NCI-H1105 treated with DMSO at 0.1 percent for 48 hours (cell line): ENCODE measurements at regions not wholly inside any gene's neighbourhood (a gene's known extent, or its start where the extent isn't known, plus 50 kb on each side); places are given as distances from the start of the nearest gene placed in this dataset.

Source experiments
- DNase-seq: peaks from one replicate; lab custom pipeline; 2025; lab: John Stamatoyannopoulos, UW

DNA sequence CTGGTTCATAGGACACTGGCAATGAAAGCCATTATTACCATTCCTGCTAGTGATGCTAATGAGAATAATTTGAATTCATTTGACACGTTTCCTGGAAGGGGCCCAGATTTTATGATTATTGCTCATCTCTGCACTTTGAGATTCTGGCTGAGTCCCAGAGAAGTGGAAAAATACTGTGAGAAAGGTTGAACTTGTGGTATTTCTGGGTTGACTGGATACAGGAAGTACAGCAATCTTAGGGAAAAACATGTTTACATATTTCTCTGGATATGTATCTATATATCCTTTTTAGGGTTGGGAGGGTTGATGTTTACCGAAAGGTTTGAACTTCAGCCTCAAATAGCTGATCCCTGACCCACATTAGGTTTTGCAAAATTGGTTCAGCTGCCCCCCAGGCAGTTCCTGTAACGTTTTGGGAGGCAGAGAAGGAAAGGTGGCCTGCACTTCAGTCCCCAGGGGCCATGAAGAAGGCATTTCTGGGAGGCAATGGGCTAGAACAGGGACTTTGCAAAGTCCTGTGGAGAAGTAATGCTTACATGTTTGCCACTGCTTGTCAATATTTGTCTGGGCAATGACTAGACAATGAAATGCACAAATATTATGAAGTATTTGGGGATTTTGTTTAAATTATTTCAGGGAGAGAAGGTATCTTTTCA lies 253.7 kb upstream of the PITRM1 start:
- DNase-seq: no peak

DNA sequence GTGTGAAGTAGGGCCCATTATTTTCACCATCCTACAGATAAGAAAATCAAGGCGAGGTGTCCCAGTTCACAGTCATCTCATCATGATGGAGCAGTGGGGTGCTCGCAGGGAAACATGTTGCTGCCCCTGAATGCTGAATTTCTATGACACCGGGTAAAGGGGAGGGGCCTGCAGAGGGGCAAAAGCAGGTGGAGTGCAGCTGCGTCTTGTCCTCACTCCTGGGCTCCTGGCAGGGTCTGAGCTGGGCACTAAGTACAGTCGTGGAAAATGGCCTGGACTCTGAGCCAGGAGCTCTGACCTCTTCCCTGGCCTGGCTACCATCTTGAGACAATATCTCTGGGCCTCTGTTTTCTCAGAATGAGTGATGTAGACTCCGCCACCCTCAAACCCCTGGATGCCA lies 253.1 kb upstream of the PITRM1 start:
- DNase-seq: no peak

DNA sequence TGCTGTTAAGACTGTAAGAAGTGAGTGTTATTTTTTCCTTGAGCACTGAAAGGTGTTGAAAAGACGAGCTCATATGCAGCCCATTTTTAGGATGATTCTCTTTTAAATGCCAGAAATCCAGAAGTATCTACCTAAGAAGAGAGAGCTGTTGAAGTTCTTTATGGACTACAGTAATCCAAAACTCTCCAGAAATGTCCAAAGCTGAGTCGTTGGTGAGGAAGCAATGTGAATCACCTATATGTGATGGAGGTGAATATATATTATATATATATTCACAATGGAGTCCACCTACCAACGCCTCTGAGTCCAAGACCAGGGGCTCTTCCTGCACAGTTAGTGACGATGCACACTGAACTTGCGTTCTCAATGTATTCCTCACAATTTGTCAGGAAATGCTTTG lies 252.7 kb upstream of the PITRM1 start:
- DNase-seq: no peak

DNA sequence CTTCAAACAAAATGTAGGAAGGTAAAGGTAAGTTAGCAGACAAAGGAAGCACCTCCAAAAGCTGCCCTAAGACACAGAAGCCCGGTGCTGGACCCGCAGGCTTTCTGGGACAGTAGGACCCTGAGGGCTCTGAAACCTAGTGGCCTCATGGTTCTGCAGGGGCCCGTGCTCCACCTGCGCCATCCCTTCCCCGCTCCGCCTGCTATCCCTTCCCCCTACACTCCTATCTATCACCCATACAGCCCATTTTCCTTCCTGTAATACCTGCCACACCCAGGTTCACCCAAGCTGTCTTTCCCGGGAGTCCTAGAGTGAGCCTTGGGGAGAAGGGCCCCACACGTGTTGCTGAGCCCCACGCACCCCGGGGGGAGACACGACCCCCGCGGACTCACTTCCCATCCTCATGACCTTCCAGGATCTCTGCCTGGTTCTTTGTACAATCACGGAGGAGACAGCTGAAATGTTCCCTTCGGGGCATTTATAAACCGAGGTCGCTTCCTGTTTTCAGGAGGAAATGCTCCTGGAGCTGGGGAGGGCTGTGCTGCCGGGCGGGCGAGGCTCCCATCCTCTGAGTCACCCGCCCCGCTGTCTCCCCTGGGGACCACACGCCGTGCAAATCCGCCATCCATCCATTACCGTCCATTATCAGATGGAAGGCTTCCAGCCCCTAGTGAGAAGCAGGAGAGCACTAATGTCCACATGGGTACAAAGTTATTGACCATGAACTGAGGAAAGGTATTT lies 251.7 kb upstream of the PITRM1 start:
- DNase-seq: no peak

DNA sequence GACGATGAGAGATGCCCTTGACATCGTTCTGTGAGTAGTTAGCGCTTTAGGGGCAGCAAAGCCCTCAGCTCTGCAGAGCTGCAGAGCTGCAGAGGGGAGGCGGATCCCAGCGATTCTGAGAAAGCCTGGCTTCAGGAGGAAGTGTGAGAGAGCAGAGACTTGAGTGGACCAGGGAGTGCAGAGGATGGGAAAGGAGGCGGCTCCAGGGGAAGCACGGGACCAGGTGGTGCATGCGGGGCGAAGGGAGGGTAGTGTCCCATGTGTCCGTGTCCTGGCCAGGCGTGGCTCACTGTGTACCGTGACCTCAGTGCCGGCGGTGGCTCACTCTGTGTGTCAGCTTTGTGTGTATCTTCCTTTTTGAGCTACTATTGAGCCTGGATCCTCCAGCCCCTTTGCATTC lies 250.8 kb upstream of the PITRM1 start:
- DNase-seq: no peak

DNA sequence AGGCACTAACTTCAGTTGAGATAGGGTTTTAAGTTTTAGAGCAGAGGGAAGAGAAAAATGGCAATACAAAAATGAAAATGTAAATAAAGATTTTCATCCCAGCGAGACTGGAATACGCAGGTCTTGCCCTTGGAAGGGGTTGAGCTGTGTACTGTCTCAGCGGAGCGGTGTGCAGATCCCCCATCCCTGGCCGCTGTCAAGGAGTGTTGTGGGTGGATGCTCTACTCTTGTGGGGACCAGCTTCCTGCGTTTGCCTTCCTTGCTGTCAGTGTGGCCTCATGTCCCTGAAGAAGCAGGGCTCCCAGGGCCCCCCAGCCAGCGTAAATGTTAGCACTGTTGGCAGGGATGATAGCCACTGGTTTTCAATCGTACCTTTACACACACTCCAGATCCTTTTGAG lies 249.7 kb upstream of the PITRM1 start:
- DNase-seq: no peak

DNA sequence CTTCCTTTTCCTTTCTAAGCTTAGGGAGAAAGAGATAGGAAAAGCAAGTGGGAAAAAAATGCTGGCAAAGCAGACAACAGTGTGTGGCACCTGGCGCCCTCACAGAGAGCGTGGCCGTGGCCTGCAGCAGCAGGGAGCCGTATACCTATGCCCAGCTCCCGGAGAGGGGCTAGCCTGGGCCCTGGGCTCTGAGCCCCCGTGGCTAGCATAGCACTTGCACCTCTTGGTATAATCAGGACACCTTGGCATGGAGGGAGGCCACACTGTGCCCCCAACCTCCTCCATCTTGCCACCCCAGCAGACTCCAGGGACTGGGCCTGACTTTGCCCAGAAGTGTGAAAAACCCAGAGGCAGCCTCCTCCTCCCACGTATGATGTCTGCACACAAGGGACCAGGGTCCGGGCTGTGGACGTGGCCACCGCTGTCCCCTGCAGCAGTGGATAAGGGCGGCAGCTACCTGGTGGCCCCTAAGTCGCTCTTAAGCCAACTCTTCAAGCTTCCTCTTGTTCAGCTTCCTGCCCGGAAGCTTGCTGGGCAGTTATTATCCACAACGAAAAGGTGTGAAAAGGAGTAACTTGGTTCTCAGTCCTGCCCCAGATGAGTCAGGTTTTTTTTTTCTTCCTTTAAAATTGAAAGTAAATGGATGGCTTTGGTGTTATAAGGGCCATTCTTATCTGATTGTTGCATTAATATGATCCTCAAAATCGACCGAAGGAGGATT lies 249.1 kb upstream of the PITRM1 start:
- no peak for DNase-seq

DNA sequence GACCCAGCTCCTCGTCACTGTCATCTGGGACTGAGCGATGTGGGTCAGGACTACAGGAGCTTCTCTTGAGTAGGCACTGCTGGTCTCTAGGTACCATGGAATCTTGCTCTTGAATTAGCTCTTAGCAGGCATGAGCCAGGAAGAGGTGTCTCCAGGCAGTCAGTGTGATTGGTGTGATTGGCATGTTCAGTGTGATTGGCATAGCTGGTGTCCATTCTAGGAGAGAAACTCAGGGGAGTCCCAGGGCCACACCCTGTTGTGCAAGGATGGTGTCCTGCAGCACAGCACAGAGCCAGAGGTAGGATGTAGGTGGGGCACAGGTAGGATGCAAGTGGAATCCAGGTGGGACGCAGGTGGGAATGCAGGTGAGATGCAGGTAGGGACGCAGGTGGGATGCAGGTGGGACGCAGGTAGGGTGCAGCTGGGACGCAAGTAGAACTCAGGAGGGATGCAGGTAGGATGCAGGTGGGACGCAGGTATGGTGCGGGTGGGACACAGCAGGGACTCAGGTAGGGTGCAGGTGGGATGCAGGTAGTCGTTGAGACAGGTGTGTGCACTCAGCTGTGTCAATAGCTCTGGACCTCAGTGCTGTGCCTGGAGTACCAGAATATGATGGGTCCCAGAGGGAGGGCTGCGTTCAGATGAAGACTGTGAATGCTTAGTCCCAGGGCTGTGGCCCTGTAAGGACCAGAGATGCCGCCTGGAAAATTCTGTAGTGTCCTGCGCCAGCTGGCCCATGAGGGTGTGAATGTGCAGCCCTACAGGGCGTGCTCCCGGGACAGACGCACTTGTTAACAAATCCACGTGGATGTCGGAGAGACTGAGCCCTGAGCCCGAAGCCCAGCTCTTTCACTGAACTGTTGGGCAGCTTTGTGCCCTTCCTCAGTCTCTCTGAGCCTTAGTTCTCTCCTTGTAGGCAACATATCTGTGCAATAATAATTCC lies 248.2 kb upstream of the PITRM1 start:
- no peak for DNase-seq

DNA sequence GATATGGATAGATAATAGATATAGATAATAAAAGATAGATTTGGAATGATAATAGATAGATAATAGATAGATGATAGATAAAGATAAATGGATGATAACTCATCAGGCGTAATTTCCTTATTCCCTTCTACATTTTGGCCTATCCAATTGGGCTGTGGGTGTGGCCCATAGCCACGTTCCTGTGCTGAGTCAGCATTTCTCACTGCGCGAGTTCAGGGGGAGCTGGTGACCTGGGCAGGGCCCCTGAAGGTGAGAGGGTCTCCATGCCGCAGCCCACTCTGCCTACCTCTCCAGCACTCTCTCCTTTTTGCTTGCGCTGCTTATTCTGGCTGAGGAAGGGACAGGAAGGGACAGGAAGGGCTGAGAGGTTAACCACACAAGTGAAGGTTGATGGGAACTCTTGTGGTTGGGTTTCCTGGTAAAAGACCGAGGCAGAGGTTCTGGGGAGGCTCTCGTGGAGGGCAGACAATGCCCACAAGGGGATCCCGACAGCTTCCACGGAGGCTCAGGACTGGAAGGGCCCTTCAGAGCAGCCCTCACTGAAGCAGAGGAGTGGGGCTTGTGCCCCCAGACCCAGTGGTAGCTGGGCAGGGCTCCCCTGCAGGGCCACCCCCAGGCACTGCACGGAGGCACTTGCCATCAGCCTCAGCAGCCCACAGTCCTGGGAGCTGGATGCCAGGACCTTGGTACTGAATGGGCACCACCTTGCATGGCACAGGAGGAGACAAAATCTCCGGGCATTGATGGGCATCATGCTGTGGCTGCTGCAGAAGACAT lies 247.3 kb upstream of the PITRM1 start:
- DNase-seq: no peak

DNA sequence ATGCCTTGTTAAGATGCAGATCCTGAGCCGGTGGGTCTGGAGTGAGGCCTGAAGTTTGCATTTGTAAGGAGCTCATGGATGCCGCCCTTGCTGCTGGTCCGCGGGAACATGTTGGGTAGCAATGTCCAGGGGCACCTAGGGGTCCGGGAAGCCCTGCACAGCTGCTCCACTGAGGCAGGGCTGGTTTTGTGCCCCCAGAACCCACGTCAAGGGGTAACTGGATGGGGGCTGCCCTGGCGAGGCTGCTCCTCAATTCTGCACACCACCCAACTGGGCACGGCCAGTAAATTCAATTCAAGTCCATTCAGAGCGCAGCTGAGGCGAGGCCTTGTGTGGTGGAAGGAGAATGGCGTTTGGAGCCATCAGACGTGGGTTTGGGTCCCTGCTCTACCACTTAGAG lies 246.3 kb upstream of the PITRM1 start:
- no peak for DNase-seq

DNA sequence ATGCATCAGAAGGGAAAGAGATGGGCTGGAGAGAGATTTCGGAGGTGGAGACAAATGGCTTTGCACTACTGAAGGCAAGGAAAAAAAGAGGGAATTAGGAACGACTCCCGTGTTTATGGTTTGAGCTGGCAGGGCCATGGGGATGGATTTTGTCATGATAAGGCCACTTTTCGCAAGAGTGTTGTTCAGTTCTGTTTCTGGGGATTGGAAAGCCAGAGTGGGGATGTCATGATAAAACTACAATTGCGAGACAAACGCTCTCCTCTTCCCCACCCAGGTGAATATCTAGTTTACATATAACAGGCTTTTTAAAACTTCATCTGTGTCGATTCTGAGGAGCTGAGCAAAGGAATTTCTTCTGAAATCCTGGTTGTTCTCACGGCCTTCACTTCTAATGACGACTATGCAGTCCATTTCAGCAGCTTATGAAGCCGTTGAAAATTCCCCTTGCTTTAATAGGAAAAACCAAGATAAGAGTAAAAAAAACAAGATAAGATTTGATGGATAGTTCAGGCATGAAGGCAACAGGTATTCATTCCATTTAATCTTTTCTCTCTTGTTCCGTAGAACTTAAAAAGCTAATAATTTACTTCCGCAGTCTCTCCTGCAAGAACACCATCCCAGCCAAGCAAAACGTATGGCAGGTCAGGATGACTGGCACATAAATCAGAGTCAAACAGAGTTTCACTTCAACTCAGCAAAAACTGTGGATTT lies 245.6 kb upstream of the PITRM1 start:
- no peak for DNase-seq

DNA sequence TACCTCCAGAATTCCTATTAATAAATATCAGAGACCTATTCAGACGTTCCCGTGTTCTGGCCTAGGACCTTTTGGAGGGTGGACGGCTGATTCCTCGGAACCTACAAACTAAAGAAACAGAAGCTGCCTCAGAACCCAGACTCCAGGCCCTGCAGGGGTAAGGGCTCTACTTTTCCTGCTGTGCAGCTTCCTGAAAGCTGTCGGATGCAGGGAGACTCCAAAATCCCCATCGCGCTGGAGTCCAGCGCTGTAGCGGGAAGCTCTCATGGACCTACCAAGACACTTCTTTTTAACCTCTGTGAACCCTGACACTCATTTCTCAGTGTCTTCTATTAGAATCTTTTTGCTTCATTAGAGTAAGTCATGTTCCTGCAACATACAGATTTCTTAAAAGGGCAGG lies 244.5 kb upstream of the PITRM1 start:
- DNase-seq: no peak

DNA sequence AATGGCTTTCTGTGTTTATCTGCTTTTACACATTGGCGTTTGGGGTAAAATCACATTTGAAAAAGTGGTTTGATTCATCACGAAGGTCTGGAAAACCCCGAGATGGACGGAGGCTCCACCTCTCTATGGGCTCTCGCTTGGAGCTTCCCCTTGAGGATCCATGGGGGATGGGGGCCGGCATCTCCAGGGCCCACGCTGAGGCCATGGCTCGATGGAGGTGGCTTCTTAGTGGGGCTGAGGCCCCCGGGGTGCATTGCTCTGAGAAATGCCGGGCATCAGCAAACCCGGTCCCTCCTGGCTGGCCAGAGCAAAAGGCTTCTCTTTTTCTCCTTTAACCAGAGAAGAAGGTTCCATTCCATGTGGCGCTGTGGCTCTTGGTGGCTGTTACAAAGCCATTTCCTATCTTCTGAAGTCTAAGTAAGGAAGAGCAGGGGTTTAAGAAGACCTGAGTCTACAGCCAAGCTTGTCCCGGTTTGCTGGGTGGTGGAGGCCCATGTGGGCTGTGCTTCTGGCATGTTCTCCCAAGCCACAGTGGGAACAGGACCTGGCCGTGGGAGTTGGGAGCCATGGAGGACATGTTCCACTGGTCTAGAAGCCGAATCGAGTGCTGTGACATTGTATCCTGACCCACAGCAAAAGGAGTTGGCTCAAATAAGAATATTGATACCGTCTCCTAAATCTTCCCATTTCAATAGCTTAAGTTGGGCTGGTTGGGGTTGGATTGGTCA lies 243.5 kb upstream of the PITRM1 start:
- DNase-seq: no peak

DNA sequence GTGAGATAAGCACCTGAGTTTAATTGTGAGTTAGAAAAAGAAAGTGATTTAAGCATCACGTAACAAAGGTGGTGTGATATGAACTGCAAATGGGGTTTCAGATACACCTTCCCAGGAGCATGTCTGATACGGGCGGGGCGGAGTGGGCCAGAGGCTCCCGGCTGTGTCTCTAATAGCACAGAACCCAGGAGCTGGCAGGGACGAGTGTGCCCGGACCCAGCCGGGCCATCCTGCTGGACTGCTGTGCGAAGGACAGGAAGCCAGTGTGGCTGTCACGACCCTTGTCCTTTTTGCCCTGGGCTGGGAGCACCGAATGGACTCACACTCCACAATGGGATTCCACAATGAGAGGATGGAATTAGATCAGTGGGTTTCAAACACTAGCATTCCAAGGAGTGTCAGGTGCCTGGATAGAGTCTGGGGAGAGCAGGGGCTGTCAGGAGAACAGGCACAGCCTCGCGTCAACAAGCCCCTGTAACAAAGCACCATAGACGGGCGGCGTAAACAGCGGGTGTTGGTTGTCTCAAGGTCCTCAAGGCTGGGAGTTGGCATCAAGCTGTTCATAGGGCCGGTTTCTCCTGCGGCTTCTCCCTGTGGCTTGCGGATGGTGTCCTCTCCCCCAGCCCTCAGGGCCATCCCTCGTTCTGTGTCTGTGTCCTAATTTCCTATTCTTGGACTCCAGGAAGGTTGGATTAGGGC lies 242.6 kb upstream of the PITRM1 start:
- DNase-seq: no peak

DNA sequence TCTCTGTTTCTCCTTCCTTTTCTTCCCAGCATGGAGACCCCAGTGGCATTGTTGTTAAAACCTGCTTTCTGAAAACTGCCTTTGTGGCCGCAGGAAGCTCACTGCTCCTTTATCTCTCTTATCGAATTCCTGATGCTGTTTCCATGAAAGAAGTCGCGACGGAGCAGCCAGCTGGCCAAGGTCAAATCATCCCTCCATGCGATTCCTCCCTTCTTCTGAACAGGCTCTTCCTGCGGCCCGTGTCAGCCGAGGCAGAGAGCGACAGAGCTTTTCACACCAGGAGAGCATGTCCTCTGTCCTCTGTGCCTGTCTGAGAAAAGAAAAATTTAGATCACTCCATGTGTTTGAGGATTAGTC lies 242.1 kb upstream of the PITRM1 start:
- DNase-seq: no peak

DNA sequence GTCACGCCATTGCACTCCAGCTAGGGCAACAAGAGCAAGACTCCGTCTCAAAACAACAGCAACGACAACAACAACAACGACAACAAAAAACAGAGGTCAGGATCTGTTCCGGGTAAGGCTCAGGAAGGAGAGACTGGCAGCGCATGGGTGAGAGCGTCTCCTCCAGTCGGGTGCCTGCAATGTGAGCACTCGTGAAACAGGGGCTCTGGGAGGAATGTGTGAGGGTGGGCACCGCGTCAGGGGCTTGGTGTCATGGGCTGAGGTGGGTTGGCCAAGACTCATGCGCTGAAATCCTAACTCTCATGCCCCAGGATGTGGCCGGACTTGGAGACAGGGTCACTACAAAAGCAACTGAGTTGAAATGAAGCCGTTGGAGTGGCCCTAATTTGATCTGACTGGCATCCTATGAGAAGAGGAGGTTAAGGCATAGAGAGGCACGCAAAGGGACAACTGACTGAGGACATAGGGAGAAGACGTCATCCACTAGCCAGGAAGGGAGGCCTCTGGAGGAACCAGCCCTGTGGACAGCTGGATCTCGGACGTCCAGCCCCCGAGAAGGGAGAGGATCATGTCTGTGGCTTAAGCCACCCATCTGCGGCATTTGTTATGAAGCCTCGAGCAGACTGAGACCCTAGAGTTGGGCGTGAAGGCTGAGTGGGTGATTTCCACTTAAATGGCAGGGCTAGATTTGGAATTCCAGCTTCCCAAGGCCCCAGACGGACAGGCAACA lies 241.5 kb upstream of the PITRM1 start:
- no peak for DNase-seq

DNA sequence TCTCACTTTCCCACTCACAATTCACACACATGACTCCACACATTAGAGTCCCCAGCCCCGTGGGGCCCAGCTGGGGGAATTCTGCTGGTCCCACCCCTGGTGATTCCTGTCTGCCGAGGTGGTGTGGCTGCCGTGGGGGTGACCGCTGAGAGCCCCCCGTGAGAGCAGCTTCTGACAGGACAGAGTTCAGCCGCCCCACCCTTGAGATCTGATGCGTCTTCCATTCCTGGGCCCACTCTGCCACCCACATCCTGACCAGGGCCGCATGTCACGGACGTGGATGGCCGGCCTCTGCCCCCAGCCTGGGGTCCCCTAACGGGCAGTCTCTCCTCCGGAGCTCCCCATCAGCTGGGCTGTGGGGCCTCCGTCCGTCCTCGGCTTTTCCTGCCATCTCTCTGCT lies 240.1 kb upstream of the PITRM1 start:
- no peak for DNase-seq

DNA sequence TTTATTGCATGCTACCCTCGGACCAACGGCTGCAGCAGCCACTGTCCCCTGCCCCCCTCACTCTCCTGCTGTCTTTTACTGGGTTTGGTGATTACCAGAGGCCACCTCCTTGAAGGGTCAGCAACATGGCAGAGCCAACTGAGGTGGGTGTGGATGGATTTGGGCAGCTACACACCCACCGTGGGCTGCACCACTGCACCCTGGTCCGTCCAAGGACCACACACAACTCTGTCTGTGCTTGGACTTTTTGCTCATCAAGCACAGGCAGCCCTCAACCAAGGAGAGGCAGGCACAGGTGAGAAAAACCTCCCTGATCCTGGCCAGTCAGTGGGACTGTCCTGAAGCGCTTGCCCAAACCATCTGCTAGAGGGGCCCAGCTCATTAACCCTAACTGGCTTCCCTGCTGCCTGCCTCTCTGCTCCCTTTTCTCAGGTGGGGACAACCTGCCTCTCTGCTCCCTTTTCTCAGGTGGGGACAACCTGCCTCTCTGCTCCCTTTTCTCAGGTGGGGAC lies 239.5 kb upstream of the PITRM1 start:
- no peak for DNase-seq

DNA sequence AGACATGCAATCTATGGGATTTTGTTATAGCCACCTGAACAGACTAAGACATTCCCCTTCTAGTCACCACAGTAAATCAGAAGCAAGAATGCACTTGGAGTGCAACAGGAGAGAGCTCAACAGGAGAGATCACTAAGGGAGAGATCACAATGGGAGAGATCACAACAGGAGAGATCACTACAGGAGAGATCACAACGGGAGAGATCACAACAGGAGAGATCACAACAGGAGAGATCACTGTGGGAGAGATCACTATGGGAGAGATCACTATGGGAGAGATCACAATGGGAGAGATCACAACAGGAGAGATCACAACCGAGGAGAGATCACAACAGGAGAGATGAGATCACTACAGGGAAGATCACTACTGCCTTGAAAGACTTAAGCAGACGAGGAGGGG lies 238.5 kb upstream of the PITRM1 start:
- DNase-seq: no peak
